ENCODE measurements at regions not wholly inside any gene's neighbourhood (a gene's known extent, or its start where the extent isn't known, plus 50 kb on each side); places are given as distances from the start of the nearest gene placed in this dataset.

DNA sequence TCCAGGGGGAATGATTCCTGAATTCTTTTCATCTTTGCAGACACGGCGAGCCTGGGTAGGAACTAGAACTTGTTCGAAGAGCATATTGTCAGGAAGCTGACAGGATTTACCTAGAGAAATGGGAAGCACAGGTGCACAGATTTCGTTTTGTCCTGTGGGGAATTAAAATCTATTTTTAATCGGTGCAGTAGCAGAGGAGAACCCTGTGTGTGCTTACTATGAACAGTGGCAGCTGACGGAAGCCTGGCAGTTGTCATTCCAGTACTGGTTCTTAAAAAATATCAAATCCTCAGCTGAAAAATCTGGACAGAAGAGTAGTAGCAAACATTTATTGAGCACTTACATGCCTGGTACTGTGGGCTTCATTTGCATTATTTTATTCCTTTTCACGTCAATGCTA, 609.0 kb downstream of the QKI start:
- no peak overlapping the region for H2AFZ ChIP-seq (ENCODE audit: low read length)
- H3K4me1 ChIP-seq (ENCODE audit: insufficient read depth, low read length) = no peaks in the 10 kb centered on the region
- no peaks in the 10 kb centered on the region for H3K9me3 ChIP-seq (ENCODE audit: low read length)
- H3K27me3 ChIP-seq (ENCODE audit: control insufficient read depth in 1 of 2, insufficient read depth in 2 of 2, low read length in 2 of 2) = peaks cover 0 to 14% of the 10 kb centered on the region in 2 experiments; a peak in 1 of 5 replicates
- ATAC-seq (no peak), DNase-seq (ENCODE audit: low spot score) (no peak), FAIRE-seq (no peak)
- no peaks in the 10 kb centered on the region for H3K79me2 ChIP-seq (ENCODE audit: insufficient read depth, low read length)
- H3K9ac ChIP-seq (ENCODE audit: insufficient read depth, low read depth, low read length) = no peak overlapping the region
- no TSS peak for BruUV-seq (replicated peaks)
- H3K36me3 ChIP-seq (replicated peaks in 1 of 2; ENCODE audit: control insufficient read depth in 1 of 2, insufficient read depth in 2 of 2, low read length in 2 of 2) = no peaks in the 10 kb centered on the region
- ChIA-PET CTCF (ENCODE audit: low intra/inter-chr PET ratio, low total read pairs) (no interaction called here), POLR2A (no interaction called here)
- H3K27ac ChIP-seq (ENCODE audit: extremely low read length, insufficient read depth, low read length) = no peak overlapping the region
- no peak for TF ChIP-seq ZNF205 (CRISPR knock-in tag; IDR thresholded peaks at IDR 0.05)
- 4% methylated on average over 7 of the region's 7 CpGs for WGBS (ENCODE audit: low lambda C conversion rate)
- H3K4me3 ChIP-seq (replicated peaks in 1 of 3; ENCODE audit: insufficient read depth in 1 of 3, low read depth in 2 of 3, low read length in 3 of 3) = no peak overlapping the region
- intact Hi-C loops (cut with micrococcal nuclease; ENCODE audit: unreplicated experiment) (no loop called here), in situ Hi-C loops (cut with HindIII; ENCODE audit: extremely low pct_ligation_motif_present, low pct_unique_long_range_greater_than_20kb) (no loop called here)
- no peaks in the 10 kb centered on the region for H4K20me1 ChIP-seq (ENCODE audit: insufficient read depth, low read length)
- no peak overlapping the region for H3K4me2 ChIP-seq (ENCODE audit: low read depth, low read length)

DNA sequence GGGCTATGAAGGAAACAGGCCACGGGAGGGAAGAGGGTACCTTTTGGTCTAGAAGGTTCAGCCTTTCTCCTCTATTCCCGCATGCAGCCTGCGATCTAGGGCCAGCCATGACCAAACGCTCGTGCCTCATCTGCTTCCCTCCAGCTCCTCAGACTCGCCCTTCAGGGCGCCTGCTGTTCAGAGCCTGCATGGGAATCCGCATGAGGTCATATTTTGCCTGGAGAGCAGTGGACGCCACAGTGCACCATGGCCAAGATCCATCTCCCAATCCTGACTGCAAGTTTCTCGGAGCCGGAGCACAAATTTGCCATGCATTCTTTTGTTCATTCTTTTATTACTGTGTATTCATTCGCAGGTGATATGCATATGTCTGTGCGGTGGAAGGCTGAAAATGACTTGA, 608.1 kb downstream of the QKI start:
- FAIRE-seq = no peak
- in situ Hi-C loops (cut with HindIII; ENCODE audit: extremely low pct_ligation_motif_present, low pct_unique_long_range_greater_than_20kb) (no loop called here), intact Hi-C loops (cut with micrococcal nuclease; ENCODE audit: unreplicated experiment) (no loop called here)
- no peaks in the 10 kb centered on the region for H4K20me1 ChIP-seq (ENCODE audit: insufficient read depth, low read length)
- no peak for TF ChIP-seq ZNF646 (CRISPR knock-in tag; IDR thresholded peaks at IDR 0.05)
- TF ChIP-seq NFKBIZ (CRISPR knock-in tag; IDR thresholded peaks at IDR 0.05) = no peak
- TF ChIP-seq KDM4B (CRISPR knock-in tag; IDR thresholded peaks at IDR 0.05) = no peak
- no peak for TF ChIP-seq RCOR2 (CRISPR knock-in tag; IDR thresholded peaks at IDR 0.05)
- no peak for TF ChIP-seq ZNF766 (CRISPR knock-in tag; IDR thresholded peaks at IDR 0.05; ENCODE audit: borderline replicate concordance)
- 41% methylated on average over 11 of the region's 13 CpGs for WGBS (ENCODE audit: low lambda C conversion rate)
- no peaks in the 10 kb centered on the region for H3K36me3 ChIP-seq (replicated peaks in 1 of 2; ENCODE audit: control insufficient read depth in 1 of 2, insufficient read depth in 2 of 2, low read length in 2 of 2)
- no peak for ATAC-seq
- no peak overlapping the region for H2AFZ ChIP-seq (ENCODE audit: low read length)
- H3K4me1 ChIP-seq (ENCODE audit: insufficient read depth, low read length) = no peaks in the 10 kb centered on the region
- BruUV-seq (replicated peaks) = no TSS peak
- CTCF ChIA-PET (ENCODE audit: low intra/inter-chr PET ratio, low total read pairs) = no interaction called here
- H3K9ac ChIP-seq (ENCODE audit: insufficient read depth, low read depth, low read length) = no peak overlapping the region
- POLR2A ChIA-PET = no interaction called here
- no peak overlapping the region for H3K4me2 ChIP-seq (ENCODE audit: low read depth, low read length)
- no peaks in the 10 kb centered on the region for H3K9me3 ChIP-seq (ENCODE audit: low read length)
- H3K4me3 ChIP-seq (replicated peaks in 1 of 3; ENCODE audit: insufficient read depth in 1 of 3, low read depth in 2 of 3, low read length in 3 of 3) = no peak overlapping the region
- no peaks in the 10 kb centered on the region for H3K79me2 ChIP-seq (ENCODE audit: insufficient read depth, low read length)
- peaks cover 0 to 14% of the 10 kb centered on the region in 2 experiments; a peak in 1 of 5 replicates for H3K27me3 ChIP-seq (ENCODE audit: control insufficient read depth in 1 of 2, insufficient read depth in 2 of 2, low read length in 2 of 2)
- no peak for DNase-seq (ENCODE audit: low spot score)
- no peak overlapping the region for H3K27ac ChIP-seq (ENCODE audit: extremely low read length, insufficient read depth, low read length)

Measured in HepG2 (cell line).